ENCODE measurements at regions not wholly inside any gene's neighbourhood (a gene's known extent, or its start where the extent isn't known, plus 50 kb on each side); places are given as distances from the start of the nearest gene placed in this dataset.

- no peak for ATAC-seq
- intact Hi-C loops (cut with DNase I), result no loop called here
- TF ChIP-seq, protein P1, sequence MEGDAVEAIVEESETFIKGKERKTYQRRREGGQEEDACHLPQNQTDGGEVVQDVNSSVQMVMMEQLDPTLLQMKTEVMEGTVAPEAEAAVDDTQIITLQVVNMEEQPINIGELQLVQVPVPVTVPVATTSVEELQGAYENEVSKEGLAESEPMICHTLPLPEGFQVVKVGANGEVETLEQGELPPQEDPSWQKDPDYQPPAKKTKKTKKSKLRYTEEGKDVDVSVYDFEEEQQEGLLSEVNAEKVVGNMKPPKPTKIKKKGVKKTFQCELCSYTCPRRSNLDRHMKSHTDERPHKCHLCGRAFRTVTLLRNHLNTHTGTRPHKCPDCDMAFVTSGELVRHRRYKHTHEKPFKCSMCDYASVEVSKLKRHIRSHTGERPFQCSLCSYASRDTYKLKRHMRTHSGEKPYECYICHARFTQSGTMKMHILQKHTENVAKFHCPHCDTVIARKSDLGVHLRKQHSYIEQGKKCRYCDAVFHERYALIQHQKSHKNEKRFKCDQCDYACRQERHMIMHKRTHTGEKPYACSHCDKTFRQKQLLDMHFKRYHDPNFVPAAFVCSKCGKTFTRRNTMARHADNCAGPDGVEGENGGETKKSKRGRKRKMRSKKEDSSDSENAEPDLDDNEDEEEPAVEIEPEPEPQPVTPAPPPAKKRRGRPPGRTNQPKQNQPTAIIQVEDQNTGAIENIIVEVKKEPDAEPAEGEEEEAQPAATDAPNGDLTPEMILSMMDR (IDR thresholded peaks at IDR 0.05), result no peak
Measured at GRCh38 chr13:67588607-67589006, 358.5 kb upstream of the PCDH9 start.

DNA sequence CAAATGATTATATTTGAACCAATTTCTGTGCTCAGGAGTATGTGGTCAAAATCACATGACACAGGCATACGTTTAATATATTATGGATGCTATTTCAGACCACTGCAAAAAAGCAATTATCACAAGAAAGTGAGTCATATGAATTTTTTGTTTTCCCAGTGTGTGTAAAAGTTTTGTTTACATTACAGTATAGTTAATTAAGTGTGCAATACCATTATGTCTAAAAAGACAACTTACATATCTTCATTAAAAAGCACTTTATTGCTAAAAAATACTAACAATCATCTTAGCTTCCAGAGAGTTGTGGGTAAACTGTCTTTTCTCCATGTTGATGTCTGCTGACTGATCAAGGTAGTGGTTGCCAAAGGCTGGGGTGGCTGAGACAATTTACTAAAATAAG is 347.2 kb upstream of the PCDH9 start:
- TF ChIP-seq, protein P1 (IDR thresholded peaks at IDR 0.05), result no peak
- no peaks in the 10 kb centered on the region for H3K36me3 ChIP-seq
- DNase-seq (no peak), ATAC-seq (no peak)
- H3K27ac ChIP-seq, result no peak overlapping the region
- no peaks in the 10 kb centered on the region for H3K4me1 ChIP-seq
- no peaks in the 10 kb centered on the region for H3K27me3 ChIP-seq
- H3K9me3 ChIP-seq, result no peaks in the 10 kb centered on the region
- intact Hi-C loops (cut with DNase I), result no loop called here
- H3K4me3 ChIP-seq, result no peak overlapping the region

More at GRCh38 chr13:67588607-67589006, 358.5 kb upstream of the PCDH9 start:
- no peak for DNase-seq
- Histone ChIP-seq H3K4me1 (no peaks in the 10 kb centered on the region), H3K27me3 (no peaks in the 10 kb centered on the region), H3K27ac (no peak overlapping the region), H3K9me3 (no peaks in the 10 kb centered on the region), H3K36me3 (no peaks in the 10 kb centered on the region), H3K4me3 (no peak overlapping the region)

DNA sequence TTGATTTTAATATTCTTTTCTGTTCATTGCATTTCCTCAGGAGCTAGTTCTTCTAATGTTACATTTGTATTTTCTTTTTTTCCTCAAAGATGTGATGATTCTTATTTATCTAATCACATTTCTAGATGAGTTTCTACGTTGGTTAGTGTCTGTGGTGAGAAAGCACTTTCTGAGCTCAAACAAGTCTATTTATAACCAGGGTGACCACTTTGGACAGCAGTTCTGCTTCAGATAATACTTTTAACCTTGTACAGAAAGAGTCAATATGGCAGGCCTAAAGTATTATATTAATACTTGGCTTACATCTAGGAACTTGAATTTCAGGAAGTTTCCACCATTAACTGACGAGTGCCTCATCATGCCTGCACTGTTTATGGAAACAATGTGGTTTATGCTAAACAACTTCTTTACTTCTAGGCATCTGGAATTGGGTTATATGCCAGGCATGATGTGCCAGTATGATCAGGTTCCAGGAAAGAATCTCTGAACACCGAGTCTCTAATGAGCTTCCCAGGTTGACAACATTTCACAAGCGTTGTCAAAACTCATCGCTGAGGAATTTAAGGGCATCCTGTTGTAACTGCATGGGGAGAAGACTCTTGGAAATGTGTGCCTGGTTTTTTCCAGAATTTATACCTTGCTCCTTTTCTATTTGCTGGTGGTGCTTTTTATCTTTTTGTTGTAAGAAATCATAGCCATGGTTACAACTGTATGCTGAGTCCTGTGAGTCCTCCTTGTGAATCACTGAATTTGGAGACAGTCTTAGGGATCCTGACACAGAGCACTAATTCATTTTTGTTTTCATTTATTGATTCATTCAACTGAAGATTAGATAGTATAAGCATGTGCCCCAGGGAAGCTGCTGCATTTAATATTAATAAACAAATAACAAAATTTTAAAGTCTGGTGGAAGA is 344.4 kb upstream of the PCDH9 start:
- TF ChIP-seq, protein P1 (IDR thresholded peaks at IDR 0.05), result no peak
- ATAC-seq, result no peak
- DNase-seq, result no peak
- intact Hi-C loops (cut with DNase I), result no loop called here
- Histone ChIP-seq H3K36me3 (no peaks in the 10 kb centered on the region), H3K4me3 (no peak overlapping the region), H3K27ac (no peak overlapping the region), H3K9me3 (no peaks in the 10 kb centered on the region), H3K4me1 (no peaks in the 10 kb centered on the region), H3K27me3 (no peaks in the 10 kb centered on the region)

GRCh38 chr13:67568205-67568604 is 338.1 kb upstream of the PCDH9 start:
- TF ChIP-seq, protein P1 (IDR thresholded peaks at IDR 0.05), result no peak
- DNase-seq (no peak), ATAC-seq (no peak)
- H3K9me3 ChIP-seq, result no peaks in the 10 kb centered on the region
- H3K27ac ChIP-seq, result no peak overlapping the region
- H3K4me1 ChIP-seq, result no peaks in the 10 kb centered on the region
- intact Hi-C loops (cut with DNase I), result no loop called here
- H3K27me3 ChIP-seq, result no peaks in the 10 kb centered on the region
- no peak overlapping the region for H3K4me3 ChIP-seq
- no peaks in the 10 kb centered on the region for H3K36me3 ChIP-seq

- no peaks in the 10 kb centered on the region for H3K27me3 ChIP-seq
Measured at GRCh38 chr13:67557642-67558241, 327.6 kb upstream of the PCDH9 start.

More at GRCh38 chr13:67557642-67558241, 327.6 kb upstream of the PCDH9 start:
- Histone ChIP-seq H3K9me3 (no peaks in the 10 kb centered on the region), H3K36me3 (no peaks in the 10 kb centered on the region), H3K4me1 (no peaks in the 10 kb centered on the region), H3K4me3 (no peak overlapping the region), H3K27ac (no peak overlapping the region)
- intact Hi-C loops (cut with DNase I), result no loop called here
- DNase-seq (no peak), ATAC-seq (no peak)
- TF ChIP-seq, protein P1 (IDR thresholded peaks at IDR 0.05), result no peak
